ENCODE measurements at regions not wholly inside any gene's neighbourhood (a gene's known extent, or its start where the extent isn't known, plus 50 kb on each side); places are given as distances from the start of the nearest gene placed in this dataset.

- no peak for TF ChIP-seq POLR2A (IDR thresholded peaks at IDR 0.05)
- no peak for TF ChIP-seq CTCF (IDR thresholded peaks at IDR 0.05)
Observed at GRCh38 chr2:128491692-128492244, 173.1 kb upstream of the HS6ST1 start.

Measured in thyroid gland (tissue), 4 donors.